Sigmoid colon (tissue), 6 donors: ENCODE measurements at regions not wholly inside any gene's neighbourhood (a gene's known extent, or its start where the extent isn't known, plus 50 kb on each side); places are given as distances from the start of the nearest gene placed in this dataset.
"Not testable (repeated sequence)": the region's sequence is repeated elsewhere in the genome, so short reads cannot be mapped to it uniquely, and the experiment has no call there.

Experiments
- DNase-seq: peaks from one replicate; pipeline ENCODE4 v3.0.0-alpha.2; 2019
- H3K27ac ChIP-seq, 4 donors: fragments of 200-600 bp; sonication (generic); one replicate each; pipeline ENCODE4 v1.5.1; 2016 to 2019; ENCODE audit warnings: mild to moderate bottlenecking in 1 of 4
- H3K27me3 ChIP-seq, 3 donors: fragments of 200-600 bp; sonication (generic); one replicate each; pipeline ENCODE4 v1.5.1; 2019; ENCODE audit warnings: mild to moderate bottlenecking in 1 of 3
- H3K36me3 ChIP-seq, 4 donors: fragments of 200-600 bp; sonication (generic); one replicate each; pipeline ENCODE4 v1.5.1; 2016 to 2019
- H3K4me1 ChIP-seq, 4 donors: fragments of 200-600 bp; sonication (generic); one replicate each; pipeline ENCODE4 v1.5.1; 2017 to 2019
- H3K4me3 ChIP-seq, 4 donors: fragments of 200-600 bp; sonication (generic); one replicate each; pipeline ENCODE4 v1.5.1; 2017 to 2019; ENCODE audit warnings: mild to moderate bottlenecking in 2 of 4, moderate library complexity in 1 of 4
- H3K9me3 ChIP-seq, 4 donors: fragments of 200-600 bp in 3 of 4; sonication (generic) in 3 of 4; one replicate each; pipeline versions ENCODE4 v1.5.1 to v1.6.1; 2013 to 2019
- EP300 ChIP-seq, 4 donors: sonication (generic); formaldehyde crosslinking; IDR thresholded peaks; one replicate each; pipeline ENCODE4 v1.6.1; 2017; ENCODE audit warnings: antibody characterized with exemption in 4 of 4
- POLR2A ChIP-seq, 2 donors: fragments of 450-650 bp; IDR thresholded peaks; one replicate each; pipeline ENCODE4 v1.6.1; 2016; ENCODE audit warnings: antibody characterized with exemption in 2 of 2, mild to moderate bottlenecking in 2 of 2, moderate library complexity in 2 of 2
- POLR2AphosphoS5 ChIP-seq, 4 donors: sonication (generic); formaldehyde crosslinking; IDR thresholded peaks; one replicate each; pipeline ENCODE4 v1.6.1; 2017; ENCODE audit warnings: antibody characterized with exemption in 4 of 4
- WGBS, 2 donors: extraction: QIAGEN DNeasy Blood & Tissue Kit; methylation state at CpG; one replicate each; pipeline ENCODE4 v1.1.7; 2013; 5-methylcytosine and 5-hydroxymethylcytosine counted together
- intact Hi-C: fragments of 100-400 bp; cut with DNase I; formaldehyde crosslinking; loops from one replicate; pipeline ENCODE4 v1.15.1; 2023
- TF ChIP-seq, protein P1 (sequence below), 4 experiments: fragments of 450-650 bp in 3 of 4; fragments of 200-600 bp in 1 of 4; IDR thresholded peaks; one replicate each; pipeline ENCODE4 v1.5.1; 2016 to 2019; ENCODE audit warnings: antibody characterized with exemption in 4 of 4, mild to moderate bottlenecking in 3 of 4, moderate library complexity in 2 of 4
- donor health status: healthy with polysubstance abuse.
- donor health status: healthy.

DNA sequence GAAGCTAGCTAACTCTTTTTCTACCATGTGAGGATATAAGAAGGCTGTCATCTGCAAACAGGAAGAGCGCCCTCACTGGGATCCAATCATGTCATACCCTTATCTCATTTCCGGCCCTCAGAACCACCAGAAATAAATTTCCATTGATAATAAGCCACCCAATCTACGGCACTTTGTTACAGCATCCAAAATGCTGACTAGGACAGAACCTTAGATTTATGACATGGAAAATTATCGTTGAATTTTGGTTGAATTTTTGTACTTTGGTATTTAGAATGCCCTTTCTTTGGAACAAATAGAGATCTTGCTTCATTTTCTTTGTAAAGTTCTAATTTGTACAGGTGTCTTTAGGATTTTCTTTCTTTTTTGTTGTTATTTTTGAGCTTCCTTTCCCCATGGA lies 53.3 kb upstream of the CYLC2 start:
- Histone ChIP-seq H3K9me3 (no peaks in the 10 kb centered on the region), H3K36me3 (no peaks in the 10 kb centered on the region), H3K4me1 (no peaks in the 10 kb centered on the region), H3K27me3 (no peaks in the 10 kb centered on the region), H3K4me3 (no peak overlapping the region), H3K27ac (no peak overlapping the region)
- WGBS, 2 donors: 84% methylated on average over 4 of the region's 4 CpGs
- TF ChIP-seq, protein P1, sequence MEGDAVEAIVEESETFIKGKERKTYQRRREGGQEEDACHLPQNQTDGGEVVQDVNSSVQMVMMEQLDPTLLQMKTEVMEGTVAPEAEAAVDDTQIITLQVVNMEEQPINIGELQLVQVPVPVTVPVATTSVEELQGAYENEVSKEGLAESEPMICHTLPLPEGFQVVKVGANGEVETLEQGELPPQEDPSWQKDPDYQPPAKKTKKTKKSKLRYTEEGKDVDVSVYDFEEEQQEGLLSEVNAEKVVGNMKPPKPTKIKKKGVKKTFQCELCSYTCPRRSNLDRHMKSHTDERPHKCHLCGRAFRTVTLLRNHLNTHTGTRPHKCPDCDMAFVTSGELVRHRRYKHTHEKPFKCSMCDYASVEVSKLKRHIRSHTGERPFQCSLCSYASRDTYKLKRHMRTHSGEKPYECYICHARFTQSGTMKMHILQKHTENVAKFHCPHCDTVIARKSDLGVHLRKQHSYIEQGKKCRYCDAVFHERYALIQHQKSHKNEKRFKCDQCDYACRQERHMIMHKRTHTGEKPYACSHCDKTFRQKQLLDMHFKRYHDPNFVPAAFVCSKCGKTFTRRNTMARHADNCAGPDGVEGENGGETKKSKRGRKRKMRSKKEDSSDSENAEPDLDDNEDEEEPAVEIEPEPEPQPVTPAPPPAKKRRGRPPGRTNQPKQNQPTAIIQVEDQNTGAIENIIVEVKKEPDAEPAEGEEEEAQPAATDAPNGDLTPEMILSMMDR (IDR thresholded peaks at IDR 0.05): no peak
- intact Hi-C loops: no loop called here
- DNase-seq: no peak

GRCh38 chr9:102922526-102922925 lies 72.6 kb upstream of the CYLC2 start:
- intact Hi-C loops: no loop called here
- Histone ChIP-seq H3K27me3 (no peaks in the 10 kb centered on the region), H3K9me3 (no peaks in the 10 kb centered on the region), H3K4me1 (no peaks in the 10 kb centered on the region), H3K4me3 (no peak overlapping the region), H3K27ac (no peak overlapping the region), H3K36me3 (no peaks in the 10 kb centered on the region)
- TF ChIP-seq, protein P1 (IDR thresholded peaks at IDR 0.05): no peak
- TF ChIP-seq EP300 (IDR thresholded peaks at IDR 0.05): no peak
- no peak for TF ChIP-seq POLR2A (IDR thresholded peaks at IDR 0.05)
- no peak for TF ChIP-seq POLR2AphosphoS5 (IDR thresholded peaks at IDR 0.05)
- WGBS, 2 donors: 69 to 77% methylated on average over 1 of the region's 1 CpG
- DNase-seq: no peak

DNA sequence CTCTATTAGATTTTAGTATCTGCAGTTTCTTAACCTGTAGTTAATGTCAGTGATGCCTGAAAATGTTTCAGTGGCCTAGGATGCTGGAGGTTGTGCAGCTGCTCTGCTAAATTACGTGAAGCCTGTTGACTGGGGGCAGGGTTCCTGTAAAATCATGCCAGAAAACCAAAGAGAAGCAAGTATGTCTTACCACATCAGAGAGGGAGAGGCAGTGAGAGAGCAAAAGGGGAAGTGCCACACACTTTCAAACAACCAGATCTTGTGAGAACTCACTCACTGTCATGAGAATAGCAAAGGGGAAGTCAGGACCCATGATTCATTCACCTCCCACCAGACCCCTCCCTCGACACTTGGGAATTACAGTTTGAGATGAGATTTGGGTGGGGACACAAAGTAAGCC lies 83.9 kb upstream of the CYLC2 start:
- 36 to 37% methylated on average over 2 of the region's 2 CpGs for WGBS, 2 donors
- Histone ChIP-seq H3K27me3 (no peaks in the 10 kb centered on the region), H3K36me3 (no peaks in the 10 kb centered on the region), H3K4me3 (no peak overlapping the region), H3K4me1 (no peaks in the 10 kb centered on the region), H3K9me3 (no peaks in the 10 kb centered on the region), H3K27ac (no peak overlapping the region)
- intact Hi-C loops: no loop called here
- no peak for TF ChIP-seq POLR2A (IDR thresholded peaks at IDR 0.05)
- TF ChIP-seq, protein P1 (IDR thresholded peaks at IDR 0.05): no peak
- no peak for DNase-seq

DNA sequence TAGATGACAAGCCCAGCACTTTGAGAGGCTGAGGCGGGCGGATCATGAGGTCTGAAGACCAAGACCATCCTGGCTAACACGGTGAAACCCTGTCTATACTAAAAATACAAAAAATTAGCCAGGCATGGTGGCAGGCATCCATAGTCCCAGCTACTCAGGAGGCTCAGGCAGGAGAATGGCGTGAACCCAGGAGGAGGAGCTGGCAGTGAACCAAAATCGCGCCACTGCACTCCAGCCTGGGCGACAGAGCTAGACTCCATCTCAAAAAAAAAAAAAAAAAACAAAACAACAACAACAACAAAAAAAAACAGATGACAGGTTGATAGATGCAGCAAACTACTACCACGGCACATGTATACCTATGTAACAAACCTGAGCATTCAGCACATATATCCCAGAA lies 89.3 kb upstream of the CYLC2 start:
- DNase-seq, H3K9me3 ChIP-seq, intact Hi-C loops, H3K27ac ChIP-seq, H3K4me1 ChIP-seq, H3K36me3 ChIP-seq, H3K27me3 ChIP-seq, H3K4me3 ChIP-seq: not testable (repeated sequence)
- 73 to 89% methylated on average over 8 of the region's 8 CpGs for WGBS, 2 donors

GRCh38 chr9:102892025-102892424 lies 103.1 kb upstream of the CYLC2 start:
- TF ChIP-seq POLR2AphosphoS5 (IDR thresholded peaks at IDR 0.05) (no peak), EP300 (IDR thresholded peaks at IDR 0.05) (no peak), POLR2A (IDR thresholded peaks at IDR 0.05) (no peak)
- TF ChIP-seq, protein P1 (IDR thresholded peaks at IDR 0.05): no peak
- Histone ChIP-seq H3K9me3 (no peaks in the 10 kb centered on the region), H3K4me1 (no peaks in the 10 kb centered on the region), H3K27me3 (no peaks in the 10 kb centered on the region), H3K4me3 (no peak overlapping the region), H3K27ac (no peak overlapping the region), H3K36me3 (no peaks in the 10 kb centered on the region)
- WGBS, 2 donors: 94 to 96% methylated on average over 2 of the region's 2 CpGs
- DNase-seq: no peak
- intact Hi-C loops: no loop called here

GRCh38 chr9:102888747-102889146 lies 106.4 kb upstream of the CYLC2 start:
- WGBS, 2 donors: 94 to 95% methylated on average over 5 of the region's 5 CpGs
- H3K36me3 ChIP-seq, H3K27ac ChIP-seq, intact Hi-C loops, H3K27me3 ChIP-seq, H3K4me3 ChIP-seq, DNase-seq, H3K4me1 ChIP-seq, H3K9me3 ChIP-seq: not testable (repeated sequence)
